ENCODE measurements at regions not wholly inside any gene's neighbourhood (a gene's known extent, or its start where the extent isn't known, plus 50 kb on each side); places are given as distances from the start of the nearest gene placed in this dataset.

- WGBS, 2 experiments (ENCODE audit: insufficient coverage in 1 of 2, insufficient read length in 1 of 2), result 91 to 92% methylated on average over 5 to 8 of the region's 8 CpGs
- no peak for DNase-seq
- H3K9me3 ChIP-seq (ENCODE audit: control insufficient read depth, low read length), result no peaks in the 10 kb centered on the region
- H3K27me3 Mint-ChIP-seq (ENCODE audit: insufficient read depth), result peaks cover 3% of the 10 kb centered on the region
- H3K36me3 Mint-ChIP-seq (ENCODE audit: low read depth), result no peaks in the 10 kb centered on the region
- no peak overlapping the region for H3K4me3 Mint-ChIP-seq
- H3K4me1 ChIP-seq (ENCODE audit: control insufficient read depth, insufficient read depth, low read length), result no peaks in the 10 kb centered on the region
- no peak for TF ChIP-seq CTCF (conservative IDR thresholded peaks at IDR 0.05)
- H3K36me3 ChIP-seq (ENCODE audit: control insufficient read depth, insufficient read depth, low read length), result no peaks in the 10 kb centered on the region
- H3K4me3 ChIP-seq (ENCODE audit: low read length), result no peak overlapping the region
- no peaks in the 10 kb centered on the region for H3K27me3 ChIP-seq (ENCODE audit: control insufficient read depth, insufficient read depth, low read length, poor library complexity, severe bottlenecking)
- no peak overlapping the region for H3K27ac Mint-ChIP-seq
- no peaks in the 10 kb centered on the region for H3K4me1 Mint-ChIP-seq
- no peak overlapping the region for H3K9ac ChIP-seq (ENCODE audit: extremely low read depth, low read length, poor library complexity, severe bottlenecking)
- H3K27ac ChIP-seq (ENCODE audit: low read depth, low read length), result no peak overlapping the region
- H3K9me3 Mint-ChIP-seq, result no peaks in the 10 kb centered on the region
Observed at GRCh38 chr20:60220706-60221105, 262.5 kb downstream of the CDH26 start.

DNA sequence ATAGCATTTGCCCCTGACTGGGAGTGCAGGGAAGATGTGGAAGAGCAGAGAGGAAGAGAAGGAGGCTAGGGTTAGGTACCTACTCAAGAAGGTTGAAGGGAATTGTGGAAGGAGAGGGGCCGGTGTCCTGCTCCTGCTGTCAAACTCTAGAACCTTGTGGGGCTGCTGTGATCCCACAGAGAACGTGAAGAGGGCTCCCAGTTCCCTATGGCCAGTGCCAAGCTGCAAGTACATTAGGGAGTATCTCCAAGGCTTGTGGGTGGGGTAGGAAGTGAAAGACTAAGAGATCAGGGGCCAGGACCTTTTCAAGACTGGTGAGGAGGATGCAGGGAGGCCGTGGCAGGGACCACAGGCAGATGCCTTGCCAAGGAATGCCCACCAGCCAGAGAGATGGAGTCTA is 263.4 kb downstream of the CDH26 start:
- Histone ChIP-seq H3K4me1 (ENCODE audit: control insufficient read depth, insufficient read depth, low read length) (no peaks in the 10 kb centered on the region), H3K9me3 (ENCODE audit: control insufficient read depth, low read length) (no peaks in the 10 kb centered on the region), H3K9ac (ENCODE audit: extremely low read depth, low read length, poor library complexity, severe bottlenecking) (no peak overlapping the region), H3K27ac (ENCODE audit: low read depth, low read length) (no peak overlapping the region), H3K4me3 (ENCODE audit: low read length) (no peak overlapping the region), H3K36me3 (ENCODE audit: control insufficient read depth, insufficient read depth, low read length) (no peaks in the 10 kb centered on the region), H3K27me3 (ENCODE audit: control insufficient read depth, insufficient read depth, low read length, poor library complexity, severe bottlenecking) (no peaks in the 10 kb centered on the region)
- Mint-ChIP-seq H3K27me3 (ENCODE audit: insufficient read depth) (no peaks in the 10 kb centered on the region), H3K9me3 (no peaks in the 10 kb centered on the region), H3K27ac (no peak overlapping the region), H3K4me1 (no peaks in the 10 kb centered on the region), H3K36me3 (ENCODE audit: low read depth) (no peaks in the 10 kb centered on the region), H3K4me3 (no peak overlapping the region)
- no peak for TF ChIP-seq CTCF (conservative IDR thresholded peaks at IDR 0.05)
- no peak for DNase-seq
- 87 to 93% methylated on average over 3 of the region's 3 CpGs for WGBS, 2 experiments (ENCODE audit: insufficient coverage in 1 of 2, insufficient read length in 1 of 2)

GRCh38 chr20:60222497-60222896 is 264.3 kb downstream of the CDH26 start:
- Histone ChIP-seq H3K4me3 (ENCODE audit: low read length) (no peak overlapping the region), H3K36me3 (ENCODE audit: control insufficient read depth, insufficient read depth, low read length) (no peaks in the 10 kb centered on the region), H3K27ac (ENCODE audit: low read depth, low read length) (no peak overlapping the region), H3K27me3 (ENCODE audit: control insufficient read depth, insufficient read depth, low read length, poor library complexity, severe bottlenecking) (no peaks in the 10 kb centered on the region), H3K4me1 (ENCODE audit: control insufficient read depth, insufficient read depth, low read length) (no peaks in the 10 kb centered on the region), H3K9me3 (ENCODE audit: control insufficient read depth, low read length) (no peaks in the 10 kb centered on the region), H3K9ac (ENCODE audit: extremely low read depth, low read length, poor library complexity, severe bottlenecking) (no peak overlapping the region)
- H3K27me3 Mint-ChIP-seq (ENCODE audit: insufficient read depth), result no peaks in the 10 kb centered on the region
- H3K9me3 Mint-ChIP-seq, result no peaks in the 10 kb centered on the region
- no peaks in the 10 kb centered on the region for H3K4me1 Mint-ChIP-seq
- no peak for TF ChIP-seq CTCF (conservative IDR thresholded peaks at IDR 0.05)
- no peak overlapping the region for H3K4me3 Mint-ChIP-seq
- no peaks in the 10 kb centered on the region for H3K36me3 Mint-ChIP-seq (ENCODE audit: low read depth)
- H3K27ac Mint-ChIP-seq, result no peak overlapping the region
- WGBS, 2 experiments (ENCODE audit: insufficient coverage in 1 of 2, insufficient read length in 1 of 2), result 82 to 94% methylated on average over 2 of the region's 2 CpGs
- no peak for DNase-seq

All from endodermal cell (in vitro differentiated cells).